ENCODE measurements at regions not wholly inside any gene's neighbourhood (a gene's known extent, or its start where the extent isn't known, plus 50 kb on each side); places are given as distances from the start of the nearest gene placed in this dataset.

GRCh38 chr17:73890831-73891405, 246.7 kb upstream of the SDK2 start:
- TF ChIP-seq CTCF (IDR thresholded peaks at IDR 0.05 in 2 of 3, conservative IDR thresholded peaks at IDR 0.05 in 1 of 3; ENCODE audit: borderline replicate concordance in 1 of 3, insufficient read depth in 1 of 3, low read depth in 2 of 3, low read length in 2 of 3) (no peak), JUND (IDR thresholded peaks at IDR 0.05) (no peak), POLR2A (IDR thresholded peaks at IDR 0.05; ENCODE audit: borderline replicate concordance, extremely low read depth, insufficient read depth, insufficient read length) (no peak), SIN3A (IDR thresholded peaks at IDR 0.05; ENCODE audit: low read depth) (no peak), REST (IDR thresholded peaks at IDR 0.05; ENCODE audit: low read depth) (no peak), EZH2phosphoT487 (IDR thresholded peaks at IDR 0.05; ENCODE audit: borderline replicate concordance) (no peak), RAD21 (IDR thresholded peaks at IDR 0.05; ENCODE audit: low read depth) (no peak), MAX (IDR thresholded peaks at IDR 0.05) (no peak), POLR2AphosphoS5 (IDR thresholded peaks at IDR 0.05; ENCODE audit: low read depth, low read length) (no peak), ZNF274 (IDR thresholded peaks at IDR 0.05; ENCODE audit: low read depth, low read length) (no peak), SRF (IDR thresholded peaks at IDR 0.05; ENCODE audit: low read depth) (no peak), EGR1 (IDR thresholded peaks at IDR 0.05; ENCODE audit: low read depth) (no peak)

Data from HCT116 (cell line).